Heart left ventricle (tissue), 16 donors: ENCODE measurements at regions not wholly inside any gene's neighbourhood (a gene's known extent, or its start where the extent isn't known, plus 50 kb on each side); places are given as distances from the start of the nearest gene placed in this dataset.

Source experiments
- ATAC-seq, 4 donors: fragments of 200-7000 bp; cut with Tn5 transposase; one replicate each; pipeline ENCODE4 v1.9.1; 2020 to 2022; ENCODE audit warnings: moderate library complexity in 4 of 4, mild to moderate bottlenecking in 3 of 4, moderate number of reproducible peaks in 1 of 4
- DNase-seq, 5 donors: peaks; one replicate each; pipeline ENCODE4 v3.0.0-alpha.2; 2020
- H3K27ac ChIP-seq, 12 donors: fragments of 200-600 bp; sonication (generic) in 4 of 12; one replicate each; pipeline versions ENCODE4 v1.5.0 to v1.8.0; 2016 to 2022; ENCODE audit warnings: mild to moderate bottlenecking in 2 of 12
- H3K27me3 ChIP-seq, 9 donors: fragments of 200-600 bp; sonication (generic) in 2 of 9; one replicate each; pipeline versions ENCODE4 v1.5.1 to v1.8.0; 2016 to 2022; ENCODE audit warnings: mild to moderate bottlenecking in 3 of 9
- H3K36me3 ChIP-seq, 9 donors: fragments of 200-600 bp; sonication (generic) in 2 of 9; one replicate each; pipeline versions ENCODE4 v1.5.0 to v1.8.0; 2018 to 2022; ENCODE audit warnings: mild to moderate bottlenecking in 2 of 9
- H3K4me1 ChIP-seq, 12 donors: fragments of 200-600 bp; sonication (generic) in 4 of 12; one replicate each; pipeline versions ENCODE4 v1.5.0 to v1.8.0; 2016 to 2022; ENCODE audit warnings: mild to moderate bottlenecking in 3 of 12
- H3K4me3 ChIP-seq, 12 donors: fragments of 200-600 bp; sonication (generic) in 4 of 12; one replicate each; pipeline versions ENCODE4 v1.5.0 to v1.8.0; 2017 to 2022; ENCODE audit warnings: mild to moderate bottlenecking in 9 of 12, moderate library complexity in 4 of 12
- H3K9me3 ChIP-seq, 12 donors: fragments of 200-600 bp; sonication (generic) in 4 of 12; one replicate each; pipeline versions ENCODE4 v1.5.0 to v1.8.0; 2016 to 2022; ENCODE audit warnings: mild to moderate bottlenecking in 1 of 12
- POLR2A ChIP-seq, 2 donors: fragments of 450-650 bp; IDR thresholded peaks; one replicate each; pipeline ENCODE4 v1.6.1; 2017; ENCODE audit warnings: antibody characterized with exemption in 2 of 2, mild to moderate bottlenecking in 2 of 2, moderate library complexity in 2 of 2
- WGBS, 4 donors: extraction: QIAGEN DNeasy Blood & Tissue Kit in 2 of 4; methylation state at CpG; one replicate each; pipeline versions ENCODE4 v1.1.5 to v1.1.7; 2013 to 2018; 5-methylcytosine and 5-hydroxymethylcytosine counted together
- intact Hi-C, 10 donors: fragments of 100-400 bp; cut with DNase I; formaldehyde crosslinking; loops; one replicate each; pipeline versions ENCODE4 v1.11.1 to v1.14.2; 2022
- TF ChIP-seq, protein P1 (sequence below), 12 donors: fragments of 200-600 bp; sonication (generic) in 4 of 12; IDR thresholded peaks; one replicate each; pipeline versions ENCODE4 v1.5.0 to v1.8.0; 2018 to 2022; ENCODE audit warnings: antibody characterized with exemption in 12 of 12, mild to moderate bottlenecking in 5 of 12
- donor health status: ischemic (EF 13 %, LVEDD 7.1; RV severe dilation, severe dysfunction).
- donor health status: healthy with polysubstance abuse.
- donor health status: DM: no; HTN: yes; CAD: no.
- donor health status: DM: no; HTN: no; CAD: no.
- donor health status: ischemic (EF 25% LVEDD 6.9; RV normal size, moderate dysfunction).
- donor health status: ischemic (EF 25% LVEDD 5.7; RV mildly dilated, moderate dysfunction).
- donor health status: healthy.
- donor health status: DM: yes; HTN: yes; CAD: no.
- donor health status: ischemic (EF 35%, LVEDD 5.7; RV mildly dilated, moderate dysfunction).
- donor health status: nonischemic (EF 11% LVEDD 7.7; RV severe dilation, severe dysfunction).
- donor health status: DM: yes; HTN: yes; CAD: no.
- donor health status: PGD.
- donor health status: ischemic (EF 29% LVEDD 5.4; RV normal size, mild dysfunction).
- donor health status: nonischemic (EF 23%, LVEDD 6.1; RV moderate dilation, normal function).

DNA sequence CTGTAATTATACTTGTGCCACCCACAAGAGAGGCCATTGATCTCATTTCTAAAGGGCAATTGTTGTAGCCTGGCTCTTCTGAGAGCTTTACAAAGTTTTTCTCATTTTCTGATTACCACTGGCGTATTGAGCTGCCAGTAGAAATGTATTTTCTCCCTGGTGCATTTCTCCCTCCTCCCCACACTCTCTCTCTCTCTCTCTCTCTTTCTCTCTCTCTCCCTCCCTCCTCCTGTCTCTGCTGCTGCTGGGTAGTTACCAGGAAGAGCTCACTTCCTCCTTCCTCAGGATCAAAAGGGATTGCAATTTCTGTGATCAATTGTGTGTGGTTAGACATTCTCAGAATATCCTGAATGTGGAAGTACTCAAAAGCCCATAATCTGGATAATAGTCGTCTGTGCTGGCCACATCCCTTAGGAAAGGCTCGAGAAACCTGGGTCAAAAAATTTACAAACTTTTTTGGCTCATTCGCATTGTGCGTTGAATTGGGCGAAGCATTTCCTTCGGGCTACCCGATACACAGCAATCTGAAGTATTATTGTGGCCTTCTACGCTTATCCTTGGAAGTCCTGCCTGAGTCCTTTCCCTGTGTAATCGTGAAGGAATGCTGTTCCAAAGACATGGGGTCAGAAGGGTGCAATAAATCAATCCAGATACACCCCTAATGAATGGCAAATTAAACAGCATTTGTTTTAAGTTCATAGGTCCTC is 254.8 kb downstream of the MSRB3 start:
- WGBS, 4 donors, result 76 to 83% (median 78%) methylated on average over 10 of the region's 10 CpGs
- peak overlapping the region in 1 of 12 donors; percentile 7 for H3K27ac ChIP-seq

DNA sequence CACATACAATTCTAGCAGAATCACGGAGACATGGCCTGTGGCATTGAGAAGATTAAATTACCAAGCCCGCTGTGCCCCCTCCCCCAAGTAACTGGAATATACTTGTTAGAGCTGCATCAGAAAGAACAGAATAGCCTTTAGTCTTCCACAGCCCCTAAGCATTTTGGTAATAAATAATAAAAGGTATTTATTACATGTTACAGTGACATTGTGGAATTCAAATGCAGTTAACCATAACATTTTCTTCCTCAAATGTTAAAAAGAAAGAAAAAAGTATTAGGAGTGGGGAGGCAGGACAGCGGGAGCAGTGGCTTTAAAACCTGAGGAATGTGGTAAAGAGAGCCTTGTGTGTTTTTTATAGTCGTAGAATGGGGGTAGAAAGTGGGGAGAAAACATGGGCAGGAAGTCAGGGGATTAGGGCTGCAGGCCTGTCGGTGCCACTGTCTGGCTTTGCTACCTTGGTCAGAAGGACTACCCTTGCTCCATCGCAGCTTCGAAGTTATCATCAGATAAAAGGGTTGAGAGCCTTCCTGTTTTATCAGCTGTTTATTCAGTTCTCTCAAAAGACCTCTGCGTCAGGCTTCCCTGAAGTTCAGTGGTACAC is 255.9 kb downstream of the MSRB3 start:
- Histone ChIP-seq H3K27me3 (no peaks in the 10 kb centered on the region), H3K9me3 (peaks cover 0 to 12% (median 1%) of the 10 kb centered on the region in 12 donors), H3K36me3 (no peaks in the 10 kb centered on the region), H3K4me1 (peaks cover 0 to 9% (median 0%) of the 10 kb centered on the region in 12 donors), H3K4me3 (no peak overlapping the region), H3K27ac (no peak overlapping the region)
- WGBS, 4 donors, result 69 to 77% (median 72%) methylated on average over 8 of the region's 8 CpGs
- ATAC-seq, result no peak
- DNase-seq, result no peak
- no peak for TF ChIP-seq POLR2A (IDR thresholded peaks at IDR 0.05)
- TF ChIP-seq, protein P1, sequence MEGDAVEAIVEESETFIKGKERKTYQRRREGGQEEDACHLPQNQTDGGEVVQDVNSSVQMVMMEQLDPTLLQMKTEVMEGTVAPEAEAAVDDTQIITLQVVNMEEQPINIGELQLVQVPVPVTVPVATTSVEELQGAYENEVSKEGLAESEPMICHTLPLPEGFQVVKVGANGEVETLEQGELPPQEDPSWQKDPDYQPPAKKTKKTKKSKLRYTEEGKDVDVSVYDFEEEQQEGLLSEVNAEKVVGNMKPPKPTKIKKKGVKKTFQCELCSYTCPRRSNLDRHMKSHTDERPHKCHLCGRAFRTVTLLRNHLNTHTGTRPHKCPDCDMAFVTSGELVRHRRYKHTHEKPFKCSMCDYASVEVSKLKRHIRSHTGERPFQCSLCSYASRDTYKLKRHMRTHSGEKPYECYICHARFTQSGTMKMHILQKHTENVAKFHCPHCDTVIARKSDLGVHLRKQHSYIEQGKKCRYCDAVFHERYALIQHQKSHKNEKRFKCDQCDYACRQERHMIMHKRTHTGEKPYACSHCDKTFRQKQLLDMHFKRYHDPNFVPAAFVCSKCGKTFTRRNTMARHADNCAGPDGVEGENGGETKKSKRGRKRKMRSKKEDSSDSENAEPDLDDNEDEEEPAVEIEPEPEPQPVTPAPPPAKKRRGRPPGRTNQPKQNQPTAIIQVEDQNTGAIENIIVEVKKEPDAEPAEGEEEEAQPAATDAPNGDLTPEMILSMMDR (IDR thresholded peaks at IDR 0.05), result no peak
- intact Hi-C loops, result no loop called here

More for the DNA sequence above, 254.8 kb downstream of the MSRB3 start:
- Histone ChIP-seq H3K27me3 (no peaks in the 10 kb centered on the region), H3K9me3 (peaks cover 0 to 4% (median 0%) of the 10 kb centered on the region in 12 donors), H3K4me3 (no peak overlapping the region), H3K4me1 (peaks cover 0 to 9% (median 0%) of the 10 kb centered on the region in 12 donors), H3K36me3 (no peaks in the 10 kb centered on the region)
- TF ChIP-seq, protein P1 (IDR thresholded peaks at IDR 0.05), result no peak
- TF ChIP-seq POLR2A (IDR thresholded peaks at IDR 0.05), result no peak
- intact Hi-C loops, result no loop called here
- ATAC-seq, result no peak
- no peak for DNase-seq

DNA sequence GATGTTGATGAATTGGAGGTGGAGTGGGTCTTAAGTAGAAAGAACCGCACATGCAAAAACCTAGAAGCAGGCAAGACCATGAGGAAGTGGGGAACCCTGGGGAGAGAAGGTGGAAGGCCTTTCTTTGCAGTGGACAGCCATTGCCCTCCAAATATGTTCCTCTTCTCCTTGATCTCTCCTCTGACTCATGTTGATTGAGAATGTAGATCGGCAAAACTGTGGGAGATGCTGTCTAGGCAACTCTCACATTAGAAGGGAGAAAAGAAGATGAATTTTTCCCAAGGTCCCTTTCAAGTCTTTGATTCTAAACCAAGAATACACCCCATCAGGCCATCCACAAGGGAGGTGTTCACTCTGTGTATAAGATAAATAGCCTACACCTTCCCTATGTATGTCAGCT is 257.5 kb downstream of the MSRB3 start:
- no peak for DNase-seq
- no peak for ATAC-seq
- H3K4me3 ChIP-seq, result no peak overlapping the region
- H3K36me3 ChIP-seq, result no peaks in the 10 kb centered on the region
- H3K27me3 ChIP-seq, result no peaks in the 10 kb centered on the region
- intact Hi-C loops, result no loop called here
- no peak for TF ChIP-seq POLR2A (IDR thresholded peaks at IDR 0.05)
- TF ChIP-seq, protein P1 (IDR thresholded peaks at IDR 0.05), result no peak
- H3K27ac ChIP-seq, result peak overlapping the region in 2 of 12 donors; percentile 14 to 27
- WGBS, 4 donors, result 92 to 97% (median 95%) methylated on average over 2 of the region's 2 CpGs
- peaks cover 0 to 9% (median 0%) of the 10 kb centered on the region in 12 donors for H3K4me1 ChIP-seq
- H3K9me3 ChIP-seq, result peaks cover 0 to 25% (median 16%) of the 10 kb centered on the region in 12 donors

DNA sequence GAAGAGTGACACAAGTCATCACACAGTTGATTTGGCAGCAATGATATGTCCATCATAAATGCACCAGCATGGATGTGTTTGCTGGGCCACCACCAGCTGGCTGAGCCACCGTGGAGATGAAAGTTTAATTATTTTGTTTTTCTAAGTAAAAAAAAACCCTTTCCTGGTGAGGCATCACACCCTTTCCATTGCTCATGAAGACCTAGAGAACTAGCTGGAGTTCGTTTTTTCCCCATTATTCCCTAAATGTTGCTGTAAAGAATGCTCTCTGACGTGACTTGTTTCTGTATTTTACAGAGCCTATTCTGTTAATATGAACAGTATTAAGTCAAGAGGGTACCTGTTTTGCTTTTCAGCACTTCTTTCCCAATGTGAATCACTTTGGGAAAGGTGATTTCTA is 257.9 kb downstream of the MSRB3 start:
- intact Hi-C loops, result no loop called here
- ATAC-seq, result no peak
- Histone ChIP-seq H3K36me3 (no peaks in the 10 kb centered on the region), H3K9me3 (peaks cover 0 to 29% (median 20%) of the 10 kb centered on the region in 12 donors), H3K4me3 (no peak overlapping the region), H3K4me1 (peaks cover 0 to 9% (median 0%) of the 10 kb centered on the region in 12 donors), H3K27me3 (no peaks in the 10 kb centered on the region), H3K27ac (peak overlapping the region in 3 of 12 donors; percentile 14 to 32 (median 27))
- 77 to 82% (median 80%) methylated on average over 3 of the region's 3 CpGs for WGBS, 4 donors
- TF ChIP-seq, protein P1 (IDR thresholded peaks at IDR 0.05), result no peak
- TF ChIP-seq POLR2A (IDR thresholded peaks at IDR 0.05), result no peak
- DNase-seq, result no peak
